Left cardiac atrium (tissue), 4 donors: ENCODE measurements at regions not wholly inside any gene's neighbourhood (a gene's known extent, or its start where the extent isn't known, plus 50 kb on each side); places are given as distances from the start of the nearest gene placed in this dataset.

Experiments used
- ATAC-seq, 2 donors: fragments of 200-7000 bp; cut with Tn5 transposase; one replicate each; pipeline ENCODE4 v1.9.1; 2020; ENCODE audit warnings: mild to moderate bottlenecking in 2 of 2, moderate library complexity in 2 of 2
- DNase-seq: peaks from one replicate; pipeline ENCODE4 v3.0.0-alpha.2; 2020
- intact Hi-C, 2 donors: fragments of 100-400 bp; cut with DNase I; formaldehyde crosslinking; loops; one replicate each; pipeline versions ENCODE4 v1.14.1 to v1.15.1; 2022 to 2023
- donor health status: DM: no; HTN: yes; CAD: no.
- donor health status: DM: no; HTN: yes; CAD: no; lungs with severe emphysema.
- donor health status: DM: yes; HTN: yes; CAD: no.
- donor health status: Dilated cardiomyopathy.

DNA sequence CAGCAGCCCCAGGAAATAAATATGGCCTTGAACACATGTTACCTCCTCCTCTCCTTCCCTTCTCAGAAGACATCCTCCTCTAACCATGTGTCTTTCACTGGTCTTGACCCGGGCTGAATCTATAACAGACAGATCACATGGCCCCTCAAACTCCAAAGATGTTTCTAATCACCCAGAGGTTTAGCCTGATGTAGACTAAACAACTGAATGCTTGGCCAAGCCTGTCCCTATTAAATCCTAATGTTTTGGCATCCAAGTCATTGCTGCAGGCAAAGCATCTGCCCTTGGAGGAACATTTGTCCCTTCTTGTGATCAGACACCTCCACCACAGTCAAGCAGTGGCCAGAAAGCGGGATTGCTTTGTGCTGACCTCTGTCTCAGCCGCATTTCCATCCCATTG is 65.5 kb downstream of the ANKRD60 start:
- intact Hi-C loops: no loop called here
- no peak for DNase-seq
- no peak for ATAC-seq

DNA sequence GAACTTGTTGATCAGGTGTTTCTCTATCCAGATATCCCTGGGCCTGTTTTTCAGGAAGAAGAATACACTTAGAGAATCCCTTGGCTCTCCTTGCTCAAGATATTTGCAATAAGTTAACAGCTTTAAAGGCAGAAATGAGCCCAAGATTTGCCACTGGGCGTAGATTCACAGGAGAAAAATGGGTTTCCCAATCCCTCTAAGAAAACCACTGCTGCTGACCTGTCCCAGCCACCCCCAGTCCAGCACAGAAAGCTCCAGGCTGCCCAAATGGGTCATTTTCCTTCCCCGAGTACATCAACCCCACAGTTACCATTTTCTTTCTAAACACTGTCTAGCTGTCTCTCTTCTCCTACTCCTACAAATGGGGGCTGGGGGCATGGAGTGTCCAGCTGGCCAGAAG is 67.3 kb downstream of the ANKRD60 start:
- intact Hi-C loops: no loop called here
- ATAC-seq: no peak
- DNase-seq: no peak

DNA sequence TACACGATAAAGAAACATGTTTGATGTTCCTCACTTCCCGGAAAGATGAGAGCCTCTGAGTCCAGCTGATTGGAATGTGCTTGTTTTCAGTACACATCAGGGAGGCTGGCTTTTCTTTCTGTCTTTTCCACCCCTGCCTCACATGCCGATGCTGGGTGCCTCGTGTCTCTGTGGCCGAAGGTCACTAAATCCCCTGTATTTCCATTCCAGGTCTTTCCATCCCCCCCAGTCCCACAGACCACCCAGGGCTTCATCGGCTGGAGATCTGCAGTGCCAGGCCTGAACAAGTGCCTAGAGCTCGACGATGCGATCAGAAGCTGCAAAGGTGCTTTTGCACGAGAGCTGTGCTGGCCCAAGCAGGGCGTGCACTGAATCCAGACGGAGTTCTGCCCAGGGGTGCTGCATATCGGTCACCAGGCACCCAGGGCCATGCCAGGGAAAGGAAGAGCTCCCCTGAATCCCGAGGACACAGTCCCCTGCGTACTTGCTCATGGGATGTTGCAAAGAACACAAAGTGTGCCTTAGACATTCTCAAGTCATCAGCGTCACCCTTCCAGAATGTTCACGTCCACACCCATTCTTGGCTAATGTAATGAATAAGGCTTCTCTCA is 67.9 kb downstream of the ANKRD60 start:
- intact Hi-C loops: no loop called here
- no peak for DNase-seq
- ATAC-seq: peak in 1 of 2 donors; percentile 48

DNA sequence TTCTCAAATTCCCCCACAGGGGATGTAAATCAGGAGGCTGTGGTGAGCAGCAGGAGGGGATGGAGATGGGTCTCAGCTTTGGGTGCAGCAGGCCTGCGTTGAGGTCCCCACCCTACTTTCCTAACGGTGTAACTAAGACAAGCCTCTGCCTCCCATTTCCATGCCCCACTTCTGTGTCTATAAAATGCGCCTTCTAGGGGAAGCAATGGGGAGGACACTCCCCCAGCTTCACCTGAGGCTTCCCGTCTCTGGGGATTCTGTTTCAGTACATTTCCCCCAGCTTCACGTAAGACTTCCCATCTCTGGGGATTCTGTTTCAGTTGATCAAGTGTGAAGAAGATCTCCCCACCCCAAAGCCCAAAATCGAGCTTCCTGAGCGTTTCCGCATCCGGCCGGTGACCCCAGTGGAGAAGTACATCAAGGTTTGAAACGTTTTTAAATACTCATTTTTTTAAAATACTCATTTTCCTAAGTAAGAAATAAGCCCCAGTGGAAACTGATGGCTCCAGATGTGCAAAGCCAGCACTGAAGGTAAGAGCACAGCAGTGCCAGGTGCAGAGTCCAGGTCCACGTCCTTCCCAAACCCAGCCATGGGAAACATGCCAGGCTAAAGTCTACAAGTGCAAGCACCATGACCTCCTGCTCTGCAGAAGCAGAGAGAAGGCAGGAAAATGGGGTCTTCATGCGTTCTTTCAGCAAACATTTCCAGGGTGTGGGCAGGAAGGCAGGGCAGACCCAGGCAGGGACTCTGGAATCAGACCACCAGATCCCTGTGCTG is 73.1 kb downstream of the ANKRD60 start:
- ATAC-seq: no peak
- intact Hi-C loops: no loop called here
- no peak for DNase-seq

DNA sequence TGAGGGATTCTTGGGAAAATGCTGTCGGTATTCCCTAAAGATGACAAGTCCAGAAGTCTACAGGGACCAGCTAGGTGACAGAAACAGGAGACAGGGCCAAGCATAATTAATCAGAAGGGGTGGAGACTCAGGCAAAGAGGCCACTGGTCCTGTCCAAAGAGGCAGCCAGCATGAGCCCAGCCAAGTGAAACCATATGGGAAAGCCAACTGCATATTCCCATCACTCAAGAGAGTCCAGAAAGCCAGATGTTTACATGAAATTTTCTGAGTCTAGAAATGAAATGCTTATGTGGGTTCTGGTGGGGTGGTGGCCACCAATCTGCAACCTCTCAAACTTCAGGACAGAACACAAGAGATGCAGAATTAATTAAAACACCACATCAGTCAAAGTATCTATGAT is 74.3 kb downstream of the ANKRD60 start:
- no peak for ATAC-seq
- no peak for DNase-seq
- intact Hi-C loops: no loop called here

DNA sequence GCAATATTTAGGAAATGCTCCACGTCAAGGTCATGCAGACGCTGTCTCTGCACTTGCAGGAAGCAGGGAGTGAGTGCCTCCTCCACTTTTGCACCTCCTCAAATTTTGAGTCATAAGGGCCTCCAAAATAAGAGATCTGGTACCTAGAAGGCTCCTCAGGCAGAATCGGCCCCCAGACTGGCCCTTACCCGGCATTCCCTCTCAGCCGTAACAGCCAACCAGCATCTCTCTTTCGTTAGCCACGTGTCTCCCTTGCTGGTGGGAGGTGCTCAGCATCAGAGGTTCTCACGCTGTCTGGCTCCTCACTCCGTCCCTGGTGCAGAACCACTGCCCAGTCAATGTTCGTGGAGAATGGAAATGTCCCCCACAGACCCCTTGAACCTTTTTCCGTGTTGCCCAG is 75.3 kb downstream of the ANKRD60 start:
- DNase-seq (no peak), ATAC-seq (no peak)
- intact Hi-C loops: no loop called here

DNA sequence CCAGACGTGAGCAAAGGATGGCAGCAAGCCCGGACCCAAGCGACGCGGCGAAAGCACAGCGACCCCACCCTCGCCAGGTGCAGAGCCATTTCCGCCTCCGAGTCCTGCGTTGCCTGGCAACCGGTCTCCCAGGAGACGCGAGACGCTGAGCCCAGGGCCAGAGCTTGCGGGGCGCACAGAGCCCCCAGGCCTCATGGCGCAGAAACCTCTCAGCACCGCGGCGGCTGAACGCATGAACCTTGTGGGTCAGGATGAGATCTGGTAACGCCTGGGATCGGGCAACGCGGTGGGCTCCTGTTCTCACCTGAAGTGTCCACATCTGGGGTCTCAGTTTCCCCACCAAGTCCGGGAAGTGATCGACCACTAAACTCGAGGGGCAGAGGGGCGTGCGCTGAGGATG is 77.7 kb downstream of the ANKRD60 start:
- intact Hi-C loops: no loop called here
- ATAC-seq (no peak), DNase-seq (no peak)

DNA sequence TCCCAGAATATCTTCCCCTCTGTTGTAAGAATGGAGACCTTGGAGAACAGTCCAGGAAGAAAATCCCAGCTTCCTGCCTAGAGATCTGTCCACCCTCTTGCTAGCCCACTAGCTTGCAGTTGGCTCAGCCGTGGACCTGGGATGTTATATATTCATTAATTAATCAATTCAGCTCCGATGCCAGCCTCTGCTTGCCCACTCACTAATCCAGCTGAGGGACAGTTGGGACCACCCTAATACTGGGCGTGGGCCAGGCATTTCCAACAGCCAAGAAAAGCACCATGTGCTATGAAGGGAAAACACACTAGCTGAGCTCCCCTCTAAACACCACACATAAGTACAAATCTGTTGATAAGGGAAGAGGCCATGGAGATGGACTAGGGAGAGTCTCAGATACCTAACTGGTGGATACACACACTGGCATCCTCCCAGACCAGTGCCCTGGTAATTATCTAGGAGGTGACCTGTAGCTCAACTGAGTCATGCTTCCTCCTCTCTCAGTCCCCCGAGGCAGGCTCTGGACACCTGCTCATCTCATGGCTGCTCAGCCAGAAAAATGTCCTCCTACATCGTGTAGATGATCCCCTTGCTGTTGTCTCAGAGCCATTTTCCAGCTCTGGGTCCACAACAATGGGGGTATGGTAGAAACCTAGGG is 78.9 kb downstream of the ANKRD60 start:
- DNase-seq: no peak
- ATAC-seq: no peak
- intact Hi-C loops: no loop called here

DNA sequence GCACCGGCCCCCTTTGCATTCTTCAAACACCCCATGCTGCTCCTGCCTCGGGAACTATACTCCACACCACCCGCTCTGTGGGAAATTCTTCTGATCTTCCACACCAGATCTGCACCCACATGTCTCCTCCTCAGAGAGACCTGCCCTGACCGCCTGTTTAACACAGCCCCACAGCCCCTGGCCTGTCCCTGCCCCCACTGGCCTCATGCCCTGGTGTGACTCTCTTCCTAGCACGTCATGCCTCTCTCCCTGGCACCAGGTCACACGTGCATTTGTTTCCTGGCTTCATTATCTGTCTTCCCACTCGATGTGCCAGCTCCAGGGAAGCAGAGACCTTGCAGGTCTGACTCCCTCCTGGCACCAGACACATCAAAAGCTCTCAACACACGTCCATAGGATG is 79.6 kb downstream of the ANKRD60 start:
- intact Hi-C loops: no loop called here
- DNase-seq (no peak), ATAC-seq (no peak)

DNA sequence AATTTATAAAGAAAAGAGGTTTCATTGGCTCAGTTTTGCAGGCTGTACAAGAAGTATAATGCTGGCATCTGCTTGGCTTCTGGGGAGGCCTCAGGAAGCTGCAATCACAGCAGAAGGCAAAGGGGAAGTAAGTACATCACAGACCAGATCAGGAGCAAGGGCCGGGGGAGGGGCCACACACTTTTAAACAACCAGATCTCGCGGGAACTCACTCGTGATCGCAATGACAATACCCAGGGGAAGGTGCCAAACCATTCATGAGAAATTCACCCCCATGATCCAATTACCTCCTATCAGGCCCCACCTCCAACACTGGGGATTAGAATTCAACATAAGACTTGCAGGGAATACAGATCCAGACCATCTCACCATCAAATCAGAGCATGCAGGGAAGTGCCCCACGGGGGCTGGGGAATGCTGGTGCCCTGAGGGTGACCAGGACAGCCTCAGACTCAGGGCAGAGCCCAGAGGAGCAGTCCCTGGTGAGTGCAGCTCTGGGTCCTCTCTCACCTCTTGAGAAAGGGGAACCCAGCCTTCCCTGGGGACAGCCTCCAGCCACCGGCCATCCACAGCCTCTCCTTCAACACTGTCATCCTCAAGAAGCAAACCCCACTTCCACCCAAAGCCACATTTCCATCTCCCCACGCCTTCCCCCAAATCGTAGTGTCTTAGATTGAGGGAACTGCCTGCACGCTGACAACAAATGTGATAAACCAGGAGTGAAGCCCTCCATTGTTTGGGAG is 80.7 kb downstream of the ANKRD60 start:
- DNase-seq (no peak), ATAC-seq (no peak)
- intact Hi-C loops: no loop called here

DNA sequence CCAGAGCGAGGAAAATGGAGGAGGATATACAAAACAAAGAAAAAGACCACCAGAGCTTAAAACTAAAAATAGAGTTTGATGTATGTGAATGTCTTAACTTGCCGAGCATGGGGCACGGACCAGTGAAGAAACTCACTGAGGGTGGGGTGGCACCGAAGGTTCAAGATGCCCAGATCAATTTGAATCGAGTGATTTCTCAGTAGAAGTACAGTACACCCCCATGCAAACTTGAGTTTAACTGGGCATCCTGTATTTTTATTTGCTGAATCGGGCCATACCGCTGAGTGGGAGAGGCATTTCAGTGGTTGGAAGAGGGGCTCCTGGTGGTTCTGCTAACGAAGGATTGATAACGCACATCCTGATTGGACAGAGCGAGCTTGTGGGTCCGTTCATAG is 81.7 kb downstream of the ANKRD60 start:
- intact Hi-C loops: no loop called here
- no peak for ATAC-seq
- no peak for DNase-seq

DNA sequence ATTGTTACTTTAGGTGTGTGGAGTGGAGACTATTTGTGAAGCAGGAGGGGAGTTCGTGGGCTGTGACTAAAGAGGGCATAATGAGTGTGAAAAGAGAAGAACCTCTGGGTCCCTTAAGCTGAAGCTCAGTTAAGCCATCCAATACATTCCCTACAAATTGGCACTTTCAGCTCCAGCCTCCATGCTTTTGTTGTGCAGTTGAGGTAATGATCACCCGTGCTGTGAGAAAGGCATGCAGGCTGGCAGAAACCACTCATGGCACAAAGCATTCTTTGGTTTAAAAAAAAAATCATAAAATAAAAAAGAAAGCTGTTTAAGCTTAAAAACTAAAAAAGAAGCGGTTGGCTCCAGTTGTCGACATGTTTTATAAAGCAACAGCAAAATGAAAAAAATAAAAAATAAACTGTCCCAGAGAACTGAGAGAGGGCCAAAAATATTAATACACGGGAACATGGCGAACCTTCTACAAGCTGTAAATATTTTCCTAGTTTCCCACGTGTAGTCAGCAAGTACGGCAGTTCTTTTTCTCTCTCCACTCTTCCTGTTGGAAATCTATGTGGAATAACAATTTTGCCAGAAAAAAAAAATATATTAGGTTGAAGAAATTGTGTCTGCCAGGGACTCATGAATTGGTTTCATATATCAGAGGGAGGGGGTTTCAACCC is 82.2 kb downstream of the ANKRD60 start:
- intact Hi-C loops: no loop called here
- ATAC-seq: no peak

DNA sequence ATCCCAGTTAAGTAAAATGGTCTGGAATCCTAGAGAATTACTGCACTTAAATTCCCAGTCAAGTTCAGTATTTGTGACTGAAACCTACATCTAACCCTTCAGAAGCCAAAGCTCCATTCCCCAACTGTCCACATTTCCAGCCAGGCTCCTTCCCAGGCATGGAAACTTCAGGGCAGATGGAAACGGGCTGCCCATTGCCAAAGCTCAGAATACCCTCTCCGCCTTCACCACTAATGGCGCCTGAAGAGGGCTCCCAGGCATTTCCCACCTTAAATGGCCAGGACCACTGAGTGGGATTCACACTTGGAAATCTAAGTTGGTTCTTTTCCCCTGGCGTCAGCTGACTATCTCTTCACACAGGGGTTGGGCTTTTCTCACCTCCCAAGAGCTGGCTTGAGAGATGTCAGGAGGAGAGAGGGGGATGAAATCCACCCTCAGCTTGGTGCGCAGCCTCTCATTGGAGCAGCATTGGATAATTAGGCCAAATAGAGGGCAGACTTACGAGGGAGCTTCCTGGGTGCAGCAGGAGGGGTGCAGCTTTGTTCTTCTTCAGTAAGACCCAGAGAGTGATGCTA is 82.9 kb downstream of the ANKRD60 start:
- no peak for DNase-seq
- no peak for ATAC-seq
- intact Hi-C loops: no loop called here

More for the DNA sequence above, 82.2 kb downstream of the ANKRD60 start:
- DNase-seq: no peak

DNA sequence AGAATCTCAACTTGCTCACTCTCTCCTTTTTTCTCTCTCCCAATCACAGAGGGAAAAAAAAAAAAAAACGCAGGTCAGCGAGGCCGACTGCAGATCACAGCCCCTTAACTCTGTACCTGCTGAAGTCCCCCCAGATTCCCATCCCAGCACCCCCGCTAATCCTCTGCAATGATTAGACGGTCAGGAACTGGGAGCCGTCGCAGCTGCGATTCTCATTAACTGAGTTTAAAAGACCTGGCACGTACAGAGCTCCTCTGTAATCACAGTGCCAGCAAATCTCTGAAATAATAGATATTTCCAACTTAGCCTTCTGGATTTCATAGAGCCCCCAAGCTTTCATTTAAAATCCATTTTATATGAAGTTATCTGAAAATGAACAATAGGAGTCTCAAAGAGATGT is 84.4 kb downstream of the ANKRD60 start:
- intact Hi-C loops: no loop called here
- ATAC-seq: no peak
- DNase-seq: no peak

DNA sequence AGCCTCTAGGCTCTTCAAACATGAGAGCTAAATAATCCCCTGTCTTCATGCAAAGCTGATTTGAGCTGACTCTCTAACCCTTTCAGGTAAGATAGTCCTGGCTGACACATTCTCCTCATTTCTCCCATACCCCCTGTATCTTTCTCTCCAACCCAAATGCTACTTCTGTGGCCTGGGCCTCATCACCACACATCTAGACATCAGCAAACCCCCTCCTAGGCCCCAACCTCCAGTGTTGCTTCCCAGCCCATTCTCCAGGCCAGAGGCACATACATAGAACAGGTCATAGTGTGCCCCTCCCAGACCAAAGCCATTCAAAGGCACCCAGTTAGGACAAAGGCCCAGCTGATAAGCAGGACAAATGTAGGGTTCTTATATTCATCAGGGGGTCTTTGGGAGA is 84.9 kb downstream of the ANKRD60 start:
- no peak for DNase-seq
- no peak for ATAC-seq
- intact Hi-C loops: no loop called here

DNA sequence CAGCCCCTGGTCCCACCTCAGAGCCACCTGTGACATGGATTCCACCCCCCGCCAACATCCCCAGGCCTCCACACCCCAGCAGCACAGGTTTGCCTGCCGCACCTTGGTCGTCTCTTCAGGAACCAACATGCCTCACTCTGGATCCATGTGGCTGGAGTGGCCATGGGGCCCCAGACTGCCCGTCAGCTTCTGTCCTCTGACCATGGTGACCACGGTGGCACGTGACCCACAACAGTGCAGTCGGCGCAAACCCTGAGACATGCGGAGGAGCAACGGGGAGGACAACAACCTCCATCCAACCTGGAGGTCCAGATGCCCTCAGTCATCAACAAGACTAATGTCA is 85.6 kb downstream of the ANKRD60 start:
- no peak for DNase-seq
- intact Hi-C loops: no loop called here
- ATAC-seq: no peak

DNA sequence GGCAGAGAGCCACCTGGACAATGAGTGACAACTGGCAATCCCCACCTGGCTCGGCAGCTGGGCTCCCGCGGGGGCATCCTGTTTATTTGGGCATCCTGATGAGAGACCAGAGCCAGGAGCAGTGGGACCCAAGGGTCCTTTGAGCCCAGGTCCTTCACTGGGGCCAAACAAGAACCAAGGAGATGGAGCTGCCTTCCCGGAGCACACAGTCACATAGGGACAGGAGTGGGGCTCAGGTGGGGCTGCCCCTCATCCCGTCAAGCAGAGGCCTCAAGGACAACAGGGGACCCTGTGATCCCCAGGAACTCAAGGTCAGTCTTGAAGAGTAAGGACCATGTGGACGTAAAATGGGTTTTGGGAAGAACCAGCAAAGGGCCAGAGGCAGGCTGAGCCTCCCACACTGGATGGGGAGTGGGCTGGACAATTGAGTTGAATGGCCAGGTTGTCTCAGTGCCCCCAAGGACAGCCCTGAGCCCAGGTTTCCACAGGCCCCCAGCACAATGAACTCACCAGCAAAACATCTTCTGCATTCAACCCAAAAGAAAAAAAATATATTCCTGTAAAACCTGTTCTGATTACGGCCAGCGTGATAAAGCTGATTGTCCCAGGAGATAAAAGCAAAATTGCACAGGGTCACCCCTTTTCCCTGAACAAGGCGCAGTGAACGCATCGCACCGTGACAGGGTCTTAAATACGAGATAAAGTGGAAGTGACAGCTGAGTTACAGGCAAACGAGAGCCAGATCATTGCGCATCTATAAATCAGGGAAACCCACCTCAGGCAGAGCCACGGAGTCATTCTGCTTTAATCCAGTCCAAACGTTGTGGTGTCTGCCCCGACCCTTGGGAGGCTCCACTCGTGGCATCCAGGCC is 86.2 kb downstream of the ANKRD60 start:
- DNase-seq (no peak), ATAC-seq (no peak)
- intact Hi-C loops: no loop called here

DNA sequence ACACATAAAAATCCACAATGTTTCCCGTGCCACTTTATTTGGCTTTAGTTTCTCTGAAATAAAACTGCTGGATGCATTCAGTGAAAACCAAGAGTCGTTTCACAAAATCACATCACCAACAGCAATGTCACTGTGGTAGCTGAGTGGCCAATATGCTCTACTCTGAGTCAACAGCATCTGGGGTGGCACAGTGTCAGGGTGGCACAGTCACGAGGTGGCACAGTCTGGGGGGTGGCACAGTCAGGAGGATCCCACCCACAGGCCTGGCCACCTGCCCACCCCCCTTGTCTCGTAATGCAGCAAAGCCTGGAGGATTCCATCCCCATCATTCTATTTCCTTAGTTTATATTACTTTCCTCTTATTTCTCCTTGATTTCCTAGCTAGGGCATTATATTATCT is 87.0 kb downstream of the ANKRD60 start:
- DNase-seq (no peak), ATAC-seq (no peak)
- intact Hi-C loops: no loop called here
